GM18498 (cell line): ENCODE measurements at regions not wholly inside any gene's neighbourhood (a gene's known extent, or its start where the extent isn't known, plus 50 kb on each side); places are given as distances from the start of the nearest gene placed in this dataset.

Experiments used
- ATAC-seq: cut with Tn5 transposase; IDR thresholded peaks from one replicate; pipeline ENCODE4 v1.9.1; 2021; ENCODE audit warnings: mild to moderate bottlenecking, moderate library complexity; ENCODE audit not compliant: unreplicated experiment

GRCh38 chr4:137640838-137641158 is 108.5 kb upstream of the PCDH18 start:
- ATAC-seq, result no peak

- no peak for ATAC-seq
Measured at GRCh38 chr4:137640156-137640837, 108.0 kb upstream of the PCDH18 start.

- peak; percentile 71 for ATAC-seq
Measured at GRCh38 chr4:137638934-137639333, 106.6 kb upstream of the PCDH18 start.

DNA sequence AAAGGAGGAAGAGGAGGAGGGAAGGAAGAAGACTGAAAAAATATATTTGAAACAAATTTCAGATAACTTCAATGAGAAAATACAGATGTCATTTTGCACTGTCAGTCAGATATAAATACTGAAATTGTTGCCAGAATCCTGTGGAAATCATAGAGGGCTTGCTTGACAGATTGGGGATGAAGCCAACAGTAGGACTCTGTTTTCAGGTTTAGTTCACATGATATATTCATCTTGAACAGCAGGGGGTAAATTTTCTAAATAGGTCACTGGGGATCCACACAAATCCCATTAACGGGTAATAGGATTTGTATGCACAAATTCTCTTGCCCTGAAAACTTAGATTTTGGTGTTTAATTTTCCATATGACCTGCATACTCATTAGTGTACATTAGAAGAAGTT is 103.3 kb upstream of the PCDH18 start:
- no peak for ATAC-seq

GRCh38 chr4:137635108-137635507 is 102.8 kb upstream of the PCDH18 start:
- no peak for ATAC-seq

DNA sequence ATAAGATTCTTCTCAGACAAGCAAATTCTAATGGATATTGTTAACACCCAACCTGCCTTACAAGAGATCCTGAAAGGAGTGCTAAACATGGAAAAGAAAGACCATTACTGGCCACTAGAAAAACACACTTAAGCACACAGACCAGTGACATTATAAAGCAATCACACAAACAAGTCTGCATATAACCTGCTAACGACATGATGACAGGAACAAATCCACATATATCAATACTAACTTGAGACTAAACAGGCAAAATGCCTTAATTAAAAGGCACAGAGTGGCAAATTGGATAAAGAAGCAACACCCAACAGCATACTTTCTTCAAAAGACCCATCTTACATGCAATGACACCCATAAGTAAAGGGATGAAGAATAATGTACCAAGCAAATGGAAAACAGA is 100.5 kb upstream of the PCDH18 start:
- ATAC-seq, result no peak

GRCh38 chr4:137631605-137632004 is 99.3 kb upstream of the PCDH18 start:
- no peak for ATAC-seq

DNA sequence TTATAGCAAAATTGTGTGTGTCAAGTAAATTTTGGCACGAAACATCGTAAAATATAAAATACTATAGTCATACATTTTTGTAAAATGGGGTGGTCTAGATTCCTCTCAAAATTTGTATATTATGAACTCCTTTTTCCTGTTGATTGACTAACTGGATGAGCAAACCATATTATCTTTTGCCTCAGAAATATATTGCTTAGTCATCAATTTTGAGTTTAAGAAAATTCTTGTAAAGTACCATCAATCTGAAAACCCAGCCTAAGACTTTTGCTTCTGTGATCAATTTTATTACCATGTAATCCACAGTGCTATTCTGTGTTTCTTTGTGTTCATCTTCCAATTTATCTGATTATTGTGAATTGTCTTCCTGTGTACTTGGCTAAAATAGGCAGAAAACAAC is 98.0 kb upstream of the PCDH18 start:
- ATAC-seq, result no peak

DNA sequence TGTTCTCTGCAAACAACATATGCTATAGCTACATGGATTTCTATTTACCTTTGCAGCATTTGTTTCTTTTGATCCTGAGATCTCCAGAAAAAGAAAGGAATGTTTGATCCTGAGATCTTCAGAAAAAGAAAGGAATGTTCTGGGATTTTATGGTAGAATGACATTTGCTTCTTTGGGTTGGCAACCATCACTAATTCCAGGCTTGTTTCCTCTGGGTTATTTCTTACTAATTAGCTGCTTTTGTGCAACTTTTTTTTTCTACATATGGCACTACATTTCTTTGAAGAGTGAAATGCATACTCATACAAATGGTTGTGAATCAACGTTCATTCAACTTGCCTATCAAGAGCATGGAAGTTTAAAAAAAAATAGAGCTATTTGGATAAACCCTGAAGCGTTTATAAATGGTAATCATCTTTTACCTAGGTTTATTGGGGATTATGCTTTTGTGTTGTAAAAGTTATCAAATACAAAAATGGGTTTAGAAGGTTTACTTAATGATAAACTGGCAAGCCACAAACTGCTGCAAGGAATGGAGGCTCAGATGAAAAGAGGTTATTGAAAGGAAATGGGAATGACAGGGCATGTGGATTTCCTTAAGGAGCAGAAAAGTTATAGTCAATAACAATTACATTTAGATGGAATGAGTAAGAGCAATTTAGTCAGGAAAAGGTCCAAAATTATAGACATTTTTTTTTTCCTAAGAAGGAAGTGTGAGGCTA is 95.6 kb upstream of the PCDH18 start:
- ATAC-seq, result no peak

DNA sequence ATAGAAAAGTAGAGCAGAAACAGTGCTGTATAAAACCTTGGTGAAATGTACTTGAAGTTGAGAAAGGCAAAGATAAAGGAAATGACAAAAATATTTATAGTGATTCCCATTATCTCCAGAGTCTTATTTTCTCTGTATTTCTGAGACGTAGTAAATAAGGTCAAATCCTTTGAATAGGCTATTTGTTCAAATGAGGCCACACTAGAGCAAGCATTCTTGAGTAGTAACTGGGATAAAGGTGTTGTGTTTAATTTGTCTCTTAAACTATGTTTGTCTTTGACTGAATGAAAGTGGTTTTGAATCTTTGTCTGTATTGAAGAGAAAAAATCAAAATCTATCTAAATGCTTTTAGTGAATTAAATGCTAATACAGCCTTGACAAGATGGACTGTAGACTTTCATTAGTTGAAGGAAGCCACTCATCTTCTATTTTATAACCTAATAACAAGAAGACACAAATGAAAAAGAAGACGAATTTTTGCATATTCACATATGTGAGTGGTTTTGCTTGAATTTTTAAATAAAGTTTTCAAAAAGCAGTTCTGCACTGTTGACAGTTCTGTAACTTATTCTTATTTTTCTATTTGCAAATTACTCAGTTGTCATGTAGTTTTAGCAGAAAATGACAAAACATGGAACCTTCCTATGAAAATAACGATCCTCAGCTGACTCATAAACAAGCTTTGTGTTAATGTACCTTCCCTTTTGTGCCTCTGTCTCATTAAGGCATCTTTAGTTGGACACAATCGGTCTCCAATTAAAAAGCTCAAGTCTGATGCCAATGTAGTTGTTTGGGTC is 94.8 kb upstream of the PCDH18 start:
- no peak for ATAC-seq

DNA sequence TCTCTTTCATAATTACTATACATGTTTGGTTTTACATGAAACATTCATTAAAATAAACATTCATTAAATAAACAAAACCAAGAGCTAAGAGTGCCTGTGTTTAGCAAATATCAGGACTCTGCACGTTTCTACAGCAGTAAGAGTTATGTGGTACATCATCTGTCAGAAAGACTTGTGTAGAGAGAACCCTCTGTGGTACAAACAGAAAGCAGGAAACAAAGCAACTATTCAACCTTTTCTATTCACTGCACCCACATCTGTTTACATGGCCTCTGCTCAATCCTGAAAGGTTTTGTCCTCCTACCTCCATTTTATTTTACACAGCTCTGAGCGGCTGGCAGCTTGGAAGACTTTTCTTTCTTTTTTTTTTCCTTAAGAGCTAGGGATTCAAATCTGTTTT is 90.7 kb upstream of the PCDH18 start:
- peak; percentile 55 for ATAC-seq

- ATAC-seq, result no peak
Measured at GRCh38 chr4:137621056-137621455, 88.8 kb upstream of the PCDH18 start.

GRCh38 chr4:137614491-137614890 is 82.2 kb upstream of the PCDH18 start:
- ATAC-seq, result no peak

- ATAC-seq, result no peak
Measured at GRCh38 chr4:137611998-137612700, 79.9 kb upstream of the PCDH18 start.

DNA sequence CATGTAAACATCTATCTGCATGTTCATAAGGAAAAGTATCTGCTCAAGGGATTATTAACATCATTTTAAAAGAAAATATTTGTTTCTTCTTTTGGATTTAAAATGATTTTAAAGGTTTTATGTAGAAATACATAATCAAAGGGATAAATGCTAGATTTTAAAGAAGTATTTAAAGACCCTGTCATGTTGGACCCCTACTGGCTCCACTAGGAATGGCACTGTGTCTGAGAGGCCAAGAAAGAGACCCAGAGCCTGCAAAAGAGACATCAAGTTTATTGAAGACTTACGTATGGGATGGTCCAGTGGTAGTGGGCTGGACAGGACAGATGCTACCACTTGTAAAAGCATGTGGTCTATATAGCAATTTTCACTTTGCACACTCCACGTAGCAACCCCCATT is 78.7 kb upstream of the PCDH18 start:
- ATAC-seq, result no peak

GRCh38 chr4:137609718-137610430 is 77.6 kb upstream of the PCDH18 start:
- ATAC-seq, result no peak

GRCh38 chr4:137608085-137608484 is 75.8 kb upstream of the PCDH18 start:
- ATAC-seq, result no peak

DNA sequence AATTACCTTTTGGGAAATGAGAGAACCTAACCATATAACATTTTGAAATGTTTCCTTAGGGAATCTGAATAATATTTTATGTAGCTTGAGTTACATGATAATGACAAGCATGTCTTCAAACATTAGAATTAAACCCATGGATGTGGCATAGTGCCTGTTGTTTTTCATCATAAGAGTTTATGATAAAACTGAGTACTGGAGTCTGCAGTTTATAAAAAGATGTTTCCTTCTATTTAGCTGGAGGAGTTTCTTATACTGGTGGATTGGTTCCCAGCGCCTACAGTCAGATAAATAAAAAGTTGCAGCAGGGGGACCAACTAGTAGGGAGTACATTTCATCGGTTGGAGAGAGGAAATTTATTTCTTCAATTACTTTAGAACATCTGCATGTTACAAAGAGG is 70.1 kb upstream of the PCDH18 start:
- ATAC-seq, result no peak

DNA sequence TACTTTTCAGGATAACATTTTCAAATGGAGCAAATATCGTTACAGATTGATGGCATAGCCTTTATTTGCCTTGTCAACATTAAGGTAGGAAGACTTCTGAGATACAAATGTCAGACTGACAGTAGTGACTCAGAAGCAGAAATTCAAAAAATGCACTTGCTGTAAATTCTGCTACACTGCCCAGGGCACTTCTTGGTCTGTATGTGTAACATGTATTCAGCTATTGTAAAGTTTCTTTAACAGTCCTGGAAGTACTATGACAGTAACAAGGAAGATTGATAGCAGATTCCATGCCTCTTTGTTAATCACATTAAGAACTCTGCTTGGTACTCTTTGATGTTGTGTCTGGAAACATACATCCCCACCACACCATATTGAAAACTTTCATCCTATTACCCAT is 69.6 kb upstream of the PCDH18 start:
- no peak for ATAC-seq

DNA sequence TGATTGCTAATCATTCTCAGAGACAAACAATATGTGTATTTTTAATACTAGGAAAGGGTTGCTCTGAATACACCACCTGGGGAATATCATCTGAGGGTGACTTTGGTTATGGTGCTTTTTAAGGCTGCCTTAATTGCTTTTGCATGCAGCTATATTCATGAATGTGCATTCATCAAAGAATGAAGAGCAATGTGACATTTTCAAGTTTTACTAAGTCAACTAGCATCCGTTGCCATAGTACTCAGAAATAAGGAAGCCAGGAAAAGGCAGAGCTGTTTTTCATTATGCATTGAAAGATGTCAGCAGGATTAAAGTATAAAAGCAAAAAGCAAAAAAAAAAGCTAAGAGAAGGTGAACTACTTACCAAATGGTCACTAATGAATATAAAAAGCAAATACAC is 67.4 kb upstream of the PCDH18 start:
- ATAC-seq, result no peak
